SU-DHL-6 (cell line): ENCODE measurements at regions not wholly inside any gene's neighbourhood (a gene's known extent, or its start where the extent isn't known, plus 50 kb on each side); places are given as distances from the start of the nearest gene placed in this dataset.

ENCODE experiments used
- H2AFZ ChIP-seq: fragments of 200-600 bp; sonication (generic); 2 replicates; pipeline ENCODE4 v1.6.1; 2014; ENCODE audit warnings: low read depth, mild to moderate bottlenecking, moderate library complexity, mixed read lengths, antibody characterized with exemption, low read length; ENCODE audit not compliant: severe bottlenecking
- H3F3A ChIP-seq: fragments of 200-600 bp; shearing (Covaris generic); 2 replicates; pipeline ENCODE4 v1.6.0; 2016; ENCODE audit warnings: antibody characterized with exemption, mild to moderate bottlenecking; ENCODE audit not compliant: insufficient read depth
- H3K27ac ChIP-seq: fragments of 200-600 bp; sonication (generic); 2 replicates; pipeline ENCODE4 v1.5.1; 2016; ENCODE audit warnings: low read depth, mild to moderate bottlenecking, low read length, moderate library complexity, mixed read lengths
- H3K27me3 ChIP-seq: fragments of 200-600 bp; sonication (generic), shearing (Covaris generic); 2 replicates; pipeline ENCODE4 v1.6.0; 2014; ENCODE audit warnings: mild to moderate bottlenecking, low read length
- H3K36me3 ChIP-seq: fragments of 200-600 bp; sonication (generic); 2 replicates; pipeline ENCODE4 v1.6.1; 2014; ENCODE audit warnings: mild to moderate bottlenecking, low read length, mixed read lengths
- H3K4me2 ChIP-seq: fragments of 300-600, 200-600 bp; shearing (Covaris generic), sonication (generic); 2 replicates; pipeline ENCODE4 v1.6.0; 2014; ENCODE audit warnings: low read length, low read depth, mild to moderate bottlenecking; ENCODE audit not compliant: poor library complexity, severe bottlenecking
- H3K4me3 ChIP-seq: fragments of 200-600 bp; sonication (generic); 2 replicates; pipeline ENCODE4 v1.5.1; 2014; ENCODE audit warnings: antibody characterized with exemption, low read length, mild to moderate bottlenecking, mixed read lengths; ENCODE audit not compliant: insufficient read depth, poor library complexity, severe bottlenecking
- H3K79me2 ChIP-seq: fragments of 200-600 bp; sonication (generic); 2 replicates; pipeline ENCODE4 v1.6.1; 2014; ENCODE audit warnings: mild to moderate bottlenecking, low read length, moderate library complexity; ENCODE audit not compliant: insufficient read depth
- H3K9ac ChIP-seq: fragments of 200-600 bp; sonication (generic); 2 replicates; pipeline ENCODE4 v1.7.0; 2014; ENCODE audit warnings: mild to moderate bottlenecking, low read length
- H3K9me2 ChIP-seq: fragments of 200-600 bp; sonication (generic); replicated peaks from 2 replicates; pipeline ENCODE4 v1.6.1; 2014; ENCODE audit warnings: low read length; ENCODE audit not compliant: insufficient read depth
- H3K9me3 ChIP-seq: fragments of 200-600 bp; sonication (generic); 2 replicates; pipeline ENCODE4 v1.6.1; 2014; ENCODE audit warnings: low read length, mixed read lengths; ENCODE audit not compliant: insufficient read depth
- H4K20me1 ChIP-seq: fragments of 200-600 bp; sonication (generic); 2 replicates; pipeline ENCODE4 v1.6.1; 2014; ENCODE audit warnings: low read depth, mild to moderate bottlenecking, antibody characterized with exemption, low read length, moderate library complexity, mixed read lengths
- EZH2phosphoT487 ChIP-seq: fragments of 200-600 bp; sonication (generic), shearing (Covaris generic); conservative IDR thresholded peaks from 2 replicates; pipeline ENCODE4 v1.6.1; 2018; ENCODE audit warnings: mild to moderate bottlenecking, antibody characterized with exemption, low read length, moderate library complexity, mixed read lengths
- TF ChIP-seq, protein P1 (sequence below): fragments of 200-600 bp; sonication (generic); IDR thresholded peaks from one replicate; pipeline ENCODE4 v1.5.1; 2017; ENCODE audit warnings: antibody characterized with exemption, mild to moderate bottlenecking, low read length, moderate library complexity; ENCODE audit not compliant: insufficient read depth, poor library complexity, severe bottlenecking

GRCh38 chr4:95641571-95641970 is 92.8 kb upstream of the UNC5C start:
- Histone ChIP-seq H3K4me2 (no peak overlapping the region), H2AFZ (no peak overlapping the region), H3F3A (no peaks in the 10 kb centered on the region), H4K20me1 (no peaks in the 10 kb centered on the region), H3K4me3 (no peak overlapping the region), H3K27ac (no peak overlapping the region), H3K27me3 (no peaks in the 10 kb centered on the region), H3K36me3 (no peaks in the 10 kb centered on the region), H3K9ac (no peak overlapping the region), H3K9me3 (no peaks in the 10 kb centered on the region), H3K79me2 (no peaks in the 10 kb centered on the region), H3K9me2 (no peaks in the 10 kb centered on the region)
- TF ChIP-seq, protein P1, sequence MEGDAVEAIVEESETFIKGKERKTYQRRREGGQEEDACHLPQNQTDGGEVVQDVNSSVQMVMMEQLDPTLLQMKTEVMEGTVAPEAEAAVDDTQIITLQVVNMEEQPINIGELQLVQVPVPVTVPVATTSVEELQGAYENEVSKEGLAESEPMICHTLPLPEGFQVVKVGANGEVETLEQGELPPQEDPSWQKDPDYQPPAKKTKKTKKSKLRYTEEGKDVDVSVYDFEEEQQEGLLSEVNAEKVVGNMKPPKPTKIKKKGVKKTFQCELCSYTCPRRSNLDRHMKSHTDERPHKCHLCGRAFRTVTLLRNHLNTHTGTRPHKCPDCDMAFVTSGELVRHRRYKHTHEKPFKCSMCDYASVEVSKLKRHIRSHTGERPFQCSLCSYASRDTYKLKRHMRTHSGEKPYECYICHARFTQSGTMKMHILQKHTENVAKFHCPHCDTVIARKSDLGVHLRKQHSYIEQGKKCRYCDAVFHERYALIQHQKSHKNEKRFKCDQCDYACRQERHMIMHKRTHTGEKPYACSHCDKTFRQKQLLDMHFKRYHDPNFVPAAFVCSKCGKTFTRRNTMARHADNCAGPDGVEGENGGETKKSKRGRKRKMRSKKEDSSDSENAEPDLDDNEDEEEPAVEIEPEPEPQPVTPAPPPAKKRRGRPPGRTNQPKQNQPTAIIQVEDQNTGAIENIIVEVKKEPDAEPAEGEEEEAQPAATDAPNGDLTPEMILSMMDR, result no peak
- no peak for TF ChIP-seq EZH2phosphoT487

- no peaks in the 10 kb centered on the region for H3K79me2 ChIP-seq
- H3K36me3 ChIP-seq, result no peaks in the 10 kb centered on the region
- no peaks in the 10 kb centered on the region for H3K9me2 ChIP-seq
- H2AFZ ChIP-seq, result no peak overlapping the region
- no peak overlapping the region for H3K9ac ChIP-seq
- H3K9me3 ChIP-seq, result no peaks in the 10 kb centered on the region
- H3K4me3 ChIP-seq, result no peak overlapping the region
- no peak overlapping the region for H3K4me2 ChIP-seq
- no peaks in the 10 kb centered on the region for H3F3A ChIP-seq
- TF ChIP-seq, protein P1, result no peak
- TF ChIP-seq EZH2phosphoT487, result no peak
- no peak overlapping the region for H3K27ac ChIP-seq
- no peaks in the 10 kb centered on the region for H4K20me1 ChIP-seq
- H3K27me3 ChIP-seq, result no peaks in the 10 kb centered on the region
Measured at GRCh38 chr4:95640311-95640710, 91.5 kb upstream of the UNC5C start.

GRCh38 chr4:95638920-95639501 is 90.2 kb upstream of the UNC5C start:
- Histone ChIP-seq H4K20me1 (no peaks in the 10 kb centered on the region), H3K9me2 (no peaks in the 10 kb centered on the region), H3F3A (no peaks in the 10 kb centered on the region), H3K9ac (no peak overlapping the region), H3K27me3 (no peaks in the 10 kb centered on the region), H3K79me2 (no peaks in the 10 kb centered on the region), H2AFZ (no peak overlapping the region), H3K4me2 (no peak overlapping the region), H3K27ac (no peak overlapping the region), H3K36me3 (no peaks in the 10 kb centered on the region), H3K4me3 (no peak overlapping the region), H3K9me3 (no peaks in the 10 kb centered on the region)
- TF ChIP-seq EZH2phosphoT487, result no peak
- TF ChIP-seq, protein P1, result no peak
